Suppressor macrophage treated with lipopolysaccharide for 4 hours (primary cell): ENCODE measurements at regions not wholly inside any gene's neighbourhood (a gene's known extent, or its start where the extent isn't known, plus 50 kb on each side); places are given as distances from the start of the nearest gene placed in this dataset.

Experiments
- DNase-seq: peaks from one replicate; pipeline ENCODE4 v3.0.0-alpha.2; 2020

DNA sequence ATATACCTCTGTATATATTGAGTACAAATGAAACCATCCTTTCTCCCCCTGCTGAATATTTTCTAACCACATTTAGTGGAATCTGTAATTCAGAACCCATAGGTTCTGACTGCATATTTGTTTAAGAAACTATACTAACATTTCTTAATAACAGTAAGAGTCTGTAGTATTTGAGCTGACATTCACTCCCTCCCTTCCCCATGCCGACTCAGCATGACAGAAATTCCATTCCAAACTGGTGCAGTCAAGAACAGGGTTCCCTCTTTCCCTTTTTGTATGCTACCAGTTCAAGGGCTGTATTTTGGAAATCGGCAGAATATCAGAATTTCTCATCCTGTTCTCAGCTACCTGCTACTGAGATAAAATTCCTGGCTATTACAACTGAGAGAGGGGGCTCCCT lies 796.6 kb upstream of the DPPA4 start:
- DNase-seq: no peak

- DNase-seq: no peak
Observed at GRCh38 chr3:110139048-110139447, 801.7 kb upstream of the DPPA4 start.

- DNase-seq: no peak
Observed at GRCh38 chr3:110139821-110140220, 802.5 kb upstream of the DPPA4 start.

- DNase-seq: no peak
Observed at GRCh38 chr3:110149763-110150162, 812.4 kb upstream of the DPPA4 start.

GRCh38 chr3:110157221-110157620 lies 819.9 kb upstream of the DPPA4 start:
- no peak for DNase-seq

- DNase-seq: no peak
Observed at GRCh38 chr3:110164632-110165369, 827.5 kb upstream of the DPPA4 start.

DNA sequence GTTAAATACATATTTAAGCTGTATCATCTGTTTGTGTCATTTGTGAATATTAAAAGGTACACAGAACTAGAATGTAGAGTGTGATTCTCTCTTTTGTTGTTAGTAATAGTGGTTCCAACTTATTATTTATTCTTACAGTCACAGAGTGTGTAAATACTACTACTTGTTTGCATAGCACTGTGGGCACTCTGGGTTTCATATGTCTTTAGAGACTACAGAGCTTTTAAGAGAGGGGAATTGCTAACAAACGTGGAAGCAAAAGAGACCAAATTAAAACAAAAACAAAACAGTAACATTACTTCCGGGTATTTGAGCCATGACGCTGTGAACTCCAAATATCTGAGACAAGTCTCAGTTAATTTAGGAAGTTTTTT lies 828.0 kb upstream of the DPPA4 start:
- no peak for DNase-seq

DNA sequence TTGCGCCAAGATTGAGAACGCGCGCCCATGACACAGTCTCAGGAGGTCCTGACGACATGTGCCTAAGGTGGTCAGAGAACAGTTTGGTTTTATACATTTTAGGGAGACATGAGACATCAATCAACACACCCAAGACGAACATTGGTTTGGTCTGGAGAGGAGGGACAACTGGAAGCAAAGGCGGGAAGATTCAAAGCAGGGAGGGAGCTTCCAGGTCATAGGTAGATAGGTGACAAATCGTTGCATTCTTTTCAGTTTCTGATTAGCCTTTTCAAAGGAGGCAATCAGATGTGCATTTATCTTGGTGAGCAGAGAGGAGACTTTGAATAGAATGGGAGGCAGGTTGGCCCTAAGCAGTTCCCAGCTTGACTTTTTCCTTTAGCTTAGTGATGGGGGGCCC lies 828.4 kb upstream of the DPPA4 start:
- DNase-seq: no peak

DNA sequence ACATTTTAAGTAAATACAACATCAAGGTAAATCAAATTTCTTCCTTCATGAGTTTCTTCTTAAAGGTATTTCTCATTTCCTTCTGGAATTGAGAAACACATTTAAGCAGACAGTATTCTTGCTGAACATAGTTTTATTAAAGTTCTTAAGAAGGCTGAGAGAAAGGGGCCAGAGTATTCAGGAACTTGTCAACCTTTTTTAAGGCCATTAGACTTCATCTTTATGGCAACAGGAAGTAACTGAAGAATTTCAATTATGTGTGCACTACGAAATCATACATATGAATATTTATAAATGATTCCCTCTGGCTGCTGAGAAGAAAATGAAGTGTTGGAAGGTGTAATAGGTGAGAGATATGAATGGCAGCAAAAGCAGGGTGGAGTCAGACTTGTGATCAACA lies 829.4 kb upstream of the DPPA4 start:
- no peak for DNase-seq

GRCh38 chr3:110174908-110175307 lies 837.6 kb upstream of the DPPA4 start:
- DNase-seq: no peak

DNA sequence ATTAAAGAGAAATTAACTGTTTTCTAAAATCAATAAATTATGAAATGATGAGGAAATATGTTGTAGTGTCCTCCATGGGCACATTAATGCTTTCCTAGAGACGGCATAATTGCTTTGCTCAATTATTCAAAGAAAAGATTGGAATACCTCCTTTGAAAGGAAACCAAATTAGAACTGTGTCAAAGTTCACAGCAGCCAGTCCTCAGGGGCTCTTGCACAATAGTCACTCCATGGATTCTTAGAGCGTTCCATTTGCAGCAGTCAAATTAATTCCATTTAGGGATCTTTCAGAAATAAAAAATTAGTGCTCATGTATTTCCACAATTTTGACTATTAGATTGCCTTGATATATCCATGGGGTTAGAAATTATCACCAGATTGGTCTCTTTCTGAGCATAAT lies 841.6 kb upstream of the DPPA4 start:
- no peak for DNase-seq

- DNase-seq: no peak
Observed at GRCh38 chr3:110180733-110181132, 843.4 kb upstream of the DPPA4 start.

DNA sequence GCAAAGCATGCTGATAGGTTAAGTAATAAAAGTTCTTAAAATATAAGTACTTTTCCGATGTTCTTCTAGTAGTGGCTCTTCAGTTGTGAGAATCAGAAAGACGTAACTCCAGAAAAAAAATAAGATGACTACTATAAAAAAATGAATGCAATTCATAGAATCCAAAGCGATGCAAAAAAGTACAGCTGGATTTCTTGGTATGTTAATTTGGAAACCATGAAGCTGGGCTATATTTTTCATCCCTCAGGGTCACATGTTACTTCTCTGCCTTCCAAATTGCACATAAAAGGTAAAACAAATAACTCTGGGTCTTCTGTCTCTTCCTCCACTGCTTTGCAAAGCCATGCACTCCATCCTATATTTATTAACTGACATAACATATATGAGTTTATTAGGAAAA lies 843.9 kb upstream of the DPPA4 start:
- no peak for DNase-seq

GRCh38 chr3:110184536-110184935 lies 847.2 kb upstream of the DPPA4 start:
- DNase-seq: no peak

DNA sequence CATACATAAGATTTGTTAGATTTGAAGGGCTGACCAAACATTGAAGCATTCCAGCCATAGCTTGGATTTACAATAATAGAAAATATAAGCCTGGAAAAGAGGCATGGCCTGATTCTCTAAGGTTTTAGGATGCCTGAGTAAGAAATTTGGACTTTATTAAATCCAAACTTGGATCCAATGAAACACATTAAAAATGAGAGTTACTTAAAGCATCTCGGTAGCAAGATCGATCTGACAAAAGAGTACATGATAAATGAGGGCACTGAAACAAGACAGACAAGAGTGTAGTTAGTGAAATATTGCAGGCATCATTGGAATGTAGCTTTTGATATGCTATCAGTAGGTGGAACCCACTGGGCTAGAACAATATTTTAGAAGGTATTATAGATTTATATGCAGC lies 855.7 kb upstream of the DPPA4 start:
- no peak for DNase-seq

- DNase-seq: no peak
Observed at GRCh38 chr3:110198717-110199587, 861.6 kb upstream of the DPPA4 start.

DNA sequence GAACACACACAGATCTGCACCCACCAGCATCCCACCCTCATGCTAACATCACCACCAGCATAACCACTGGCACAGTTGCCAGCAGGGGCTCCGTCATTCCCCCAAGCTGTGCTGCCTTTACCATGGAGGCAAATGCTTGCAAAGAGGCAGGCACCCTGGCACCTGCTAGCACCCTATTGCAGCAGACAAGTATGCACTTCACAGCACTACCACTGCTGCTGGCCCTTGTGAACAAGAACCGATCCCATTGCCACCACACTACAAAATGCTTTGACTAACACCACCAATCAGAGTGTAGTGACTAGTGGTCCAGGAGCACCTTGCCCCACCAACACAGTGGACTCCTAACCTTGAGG lies 862.2 kb upstream of the DPPA4 start:
- no peak for DNase-seq

GRCh38 chr3:110210086-110210660 lies 861.4 kb upstream of the NECTIN3 start:
- DNase-seq: no peak

DNA sequence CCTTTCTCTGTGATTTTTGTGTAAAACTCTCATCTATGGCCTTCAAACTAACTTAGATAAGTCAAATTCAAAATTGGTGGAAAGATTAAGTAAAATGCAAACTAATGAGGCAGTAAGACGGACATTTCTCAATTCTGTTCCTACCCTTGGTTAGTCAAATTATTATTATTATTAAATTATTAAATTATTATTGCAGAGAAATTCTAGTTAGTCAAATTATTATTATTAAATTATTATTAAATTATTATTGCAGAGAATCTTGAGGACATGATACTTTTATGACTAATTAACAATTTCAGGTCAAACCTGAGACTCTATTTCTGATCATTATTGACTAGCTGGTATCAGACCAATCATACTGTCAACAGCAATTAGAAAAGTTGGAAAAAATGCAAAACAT lies 845.0 kb upstream of the NECTIN3 start:
- DNase-seq: no peak

- no peak for DNase-seq
Observed at GRCh38 chr3:110227991-110228390, 843.6 kb upstream of the NECTIN3 start.

DNA sequence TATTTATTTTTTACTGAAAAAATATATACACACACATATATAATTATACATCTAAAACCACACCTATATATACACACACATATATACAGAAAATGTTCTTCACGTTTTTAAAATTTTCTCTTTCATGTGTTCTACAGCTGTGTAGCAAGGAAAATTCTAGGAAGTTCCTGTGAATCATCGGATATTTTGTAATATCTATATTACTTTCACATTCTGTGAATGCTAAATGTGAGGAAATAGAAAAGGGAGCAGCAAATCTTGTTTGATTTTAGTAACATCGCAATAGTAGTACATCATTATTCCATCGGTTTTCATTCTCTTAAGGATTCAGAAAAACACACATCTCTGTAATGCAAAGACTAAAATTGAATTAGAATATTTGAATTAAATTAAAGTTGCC lies 836.8 kb upstream of the NECTIN3 start:
- DNase-seq: no peak

- DNase-seq: no peak
Observed at GRCh38 chr3:110236976-110237610, 834.5 kb upstream of the NECTIN3 start.

DNA sequence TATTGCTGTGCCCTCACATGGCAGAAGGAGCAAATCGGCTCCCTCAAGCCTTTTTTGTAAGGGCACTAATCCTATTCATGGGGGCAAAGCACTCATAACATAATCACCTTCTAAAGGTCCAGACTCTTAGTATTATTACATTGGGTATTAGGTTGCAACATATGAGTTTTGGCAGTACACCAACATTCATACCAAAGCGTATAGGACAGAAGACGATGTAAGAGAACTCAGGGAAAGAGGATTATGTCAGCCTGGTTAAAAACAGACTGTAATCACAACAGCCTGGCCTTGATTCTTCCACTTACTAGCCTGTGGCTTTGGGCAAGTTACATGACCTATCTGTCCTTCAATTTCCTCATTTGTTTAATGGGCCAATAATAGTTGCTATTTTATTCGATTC lies 828.5 kb upstream of the NECTIN3 start:
- no peak for DNase-seq
